ENCODE measurements at regions not wholly inside any gene's neighbourhood (a gene's known extent, or its start where the extent isn't known, plus 50 kb on each side); places are given as distances from the start of the nearest gene placed in this dataset.

- ATAC-seq = no peak
- DNase-seq = no peak
- no peak for TF ChIP-seq CTCF (IDR thresholded peaks at IDR 0.05)
These were observed 51.9 kb upstream of the PRPS1 start for GRCh38 chrX:107576392-107576791.

GRCh38 chrX:107576841-107577240, 51.5 kb upstream of the PRPS1 start:
- DNase-seq (no peak), ATAC-seq (peak in 1 of 3 donors; percentile 52)
- Histone ChIP-seq H3K27ac (ENCODE audit: low read length) (no peak overlapping the region), H3K9me3 (ENCODE audit: control insufficient read depth, insufficient read depth, low read length) (no peaks in the 10 kb centered on the region), H3K4me3 (ENCODE audit: low read length) (no peak overlapping the region), H3K4me1 (ENCODE audit: control insufficient read depth, insufficient read depth, low read length) (no peaks in the 10 kb centered on the region), H3K36me3 (ENCODE audit: control insufficient read depth, insufficient read depth, low read length) (no peaks in the 10 kb centered on the region), H3K27me3 (ENCODE audit: control insufficient read depth, insufficient read depth, low read length) (no peaks in the 10 kb centered on the region)
- Mint-ChIP-seq H3K27ac (no peak overlapping the region), H3K4me1 (peaks cover 8% of the 10 kb centered on the region in 2 donors), H3K27me3 (ENCODE audit: low read depth in 2 of 2) (no peaks in the 10 kb centered on the region), H3K4me3 (no peak overlapping the region), H3K9me3 (no peaks in the 10 kb centered on the region), H3K36me3 (no peaks in the 10 kb centered on the region)
- no peak for TF ChIP-seq CTCF (IDR thresholded peaks at IDR 0.05)
- intact Hi-C loops (cut with micrococcal nuclease) = no loop called here
- 17% methylated on average over 1 of the region's 1 CpG for WGBS (ENCODE audit: insufficient coverage)

More at GRCh38 chrX:107576392-107576791, 51.9 kb upstream of the PRPS1 start:
- Histone ChIP-seq H3K36me3 (ENCODE audit: control insufficient read depth, insufficient read depth, low read length) (no peaks in the 10 kb centered on the region), H3K27ac (ENCODE audit: low read length) (no peak overlapping the region), H3K4me1 (ENCODE audit: control insufficient read depth, insufficient read depth, low read length) (no peaks in the 10 kb centered on the region), H3K9me3 (ENCODE audit: control insufficient read depth, insufficient read depth, low read length) (no peaks in the 10 kb centered on the region), H3K4me3 (ENCODE audit: low read length) (no peak overlapping the region), H3K27me3 (ENCODE audit: control insufficient read depth, insufficient read depth, low read length) (no peaks in the 10 kb centered on the region)
- H3K27me3 Mint-ChIP-seq (ENCODE audit: low read depth in 2 of 2) = no peaks in the 10 kb centered on the region
- WGBS (ENCODE audit: insufficient coverage) = 88% methylated on average over 3 of the region's 3 CpGs
- no peaks in the 10 kb centered on the region for H3K9me3 Mint-ChIP-seq
- H3K4me1 Mint-ChIP-seq = peaks cover 8% of the 10 kb centered on the region in 2 donors
- no peaks in the 10 kb centered on the region for H3K36me3 Mint-ChIP-seq
- intact Hi-C loops (cut with micrococcal nuclease) = no loop called here
- no peak overlapping the region for H3K4me3 Mint-ChIP-seq
- H3K27ac Mint-ChIP-seq = no peak overlapping the region

GRCh38 chrX:107577933-107578332, 50.4 kb upstream of the PRPS1 start:
- Mint-ChIP-seq H3K27ac (no peak overlapping the region), H3K9me3 (no peaks in the 10 kb centered on the region), H3K4me1 (peaks cover 8% of the 10 kb centered on the region in 2 donors), H3K27me3 (ENCODE audit: low read depth in 2 of 2) (no peaks in the 10 kb centered on the region), H3K36me3 (no peaks in the 10 kb centered on the region), H3K4me3 (no peak overlapping the region)
- Histone ChIP-seq H3K9me3 (ENCODE audit: control insufficient read depth, insufficient read depth, low read length) (no peaks in the 10 kb centered on the region), H3K36me3 (ENCODE audit: control insufficient read depth, insufficient read depth, low read length) (no peaks in the 10 kb centered on the region), H3K4me3 (ENCODE audit: low read length) (no peak overlapping the region), H3K4me1 (ENCODE audit: control insufficient read depth, insufficient read depth, low read length) (no peaks in the 10 kb centered on the region), H3K27me3 (ENCODE audit: control insufficient read depth, insufficient read depth, low read length) (no peaks in the 10 kb centered on the region), H3K27ac (ENCODE audit: low read length) (no peak overlapping the region)
- WGBS (ENCODE audit: insufficient coverage) = 100% methylated on average over 1 of the region's 2 CpGs
- no peak for TF ChIP-seq CTCF (IDR thresholded peaks at IDR 0.05)
- ATAC-seq = no peak
- intact Hi-C loops (cut with micrococcal nuclease) = no loop called here
- DNase-seq = no peak

Measured in natural killer cell (primary cell).